Kidney epithelial cell (primary cell): ENCODE measurements at regions not wholly inside any gene's neighbourhood (a gene's known extent, or its start where the extent isn't known, plus 50 kb on each side); places are given as distances from the start of the nearest gene placed in this dataset.

Experiments used
- DNase-seq: peaks from one replicate; pipeline ENCODE4 v3.0.0-alpha.2; 2010; ENCODE audit warnings: low read depth
- H3K27me3 ChIP-seq: 2 replicates; pipeline ENCODE4 v1.6.0; 2011; ENCODE audit warnings: low read length; ENCODE audit not compliant: control insufficient read depth, insufficient read depth
- H3K36me3 ChIP-seq: 2 replicates; pipeline ENCODE4 v1.5.1; 2011; ENCODE audit warnings: low read length; ENCODE audit not compliant: control insufficient read depth, insufficient read depth
- H3K4me3 ChIP-seq: 2 replicates; pipeline ENCODE4 v1.5.1; 2011; ENCODE audit warnings: low read depth, mild to moderate bottlenecking, control low read depth, low read length
- TF ChIP-seq, protein P1 (sequence below): IDR thresholded peaks from 2 replicates; pipeline ENCODE4 v1.5.1; 2011; ENCODE audit warnings: mild to moderate bottlenecking, moderate library complexity, low read length, control low read depth, inconsistent platforms; ENCODE audit not compliant: insufficient read depth, poor library complexity, severe bottlenecking

DNA sequence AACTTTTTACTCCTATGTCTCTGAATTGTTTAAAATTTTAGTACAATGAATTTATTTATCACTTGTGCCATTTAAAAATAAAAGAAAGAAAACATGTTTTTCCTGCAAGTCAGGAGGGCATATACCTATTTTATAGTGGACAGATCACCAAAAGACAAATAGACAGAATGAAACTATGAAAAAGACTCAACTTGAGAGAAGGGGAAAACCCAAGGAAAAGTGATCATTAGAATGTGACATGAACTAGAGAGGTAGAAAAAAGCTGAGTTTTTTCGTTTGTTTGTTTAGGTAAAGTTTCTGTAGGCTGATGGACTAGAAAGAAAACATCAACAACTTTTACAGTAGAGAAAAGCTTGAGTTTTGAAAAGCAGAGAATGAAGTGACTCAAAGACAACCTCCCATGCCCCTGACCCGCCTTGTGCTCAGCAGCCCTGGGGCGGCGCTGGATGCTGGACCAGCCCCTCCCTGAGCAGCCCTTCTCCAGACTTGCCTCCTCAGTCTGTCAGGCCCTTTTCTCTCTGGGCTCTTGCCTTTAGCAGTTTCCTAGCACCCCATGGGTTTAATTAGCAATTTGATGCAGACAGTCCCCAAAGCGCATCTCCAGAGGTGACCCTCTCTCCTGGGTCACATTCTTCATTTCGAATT is 95.1 kb upstream of the ARID2 start:
- TF ChIP-seq, protein P1, sequence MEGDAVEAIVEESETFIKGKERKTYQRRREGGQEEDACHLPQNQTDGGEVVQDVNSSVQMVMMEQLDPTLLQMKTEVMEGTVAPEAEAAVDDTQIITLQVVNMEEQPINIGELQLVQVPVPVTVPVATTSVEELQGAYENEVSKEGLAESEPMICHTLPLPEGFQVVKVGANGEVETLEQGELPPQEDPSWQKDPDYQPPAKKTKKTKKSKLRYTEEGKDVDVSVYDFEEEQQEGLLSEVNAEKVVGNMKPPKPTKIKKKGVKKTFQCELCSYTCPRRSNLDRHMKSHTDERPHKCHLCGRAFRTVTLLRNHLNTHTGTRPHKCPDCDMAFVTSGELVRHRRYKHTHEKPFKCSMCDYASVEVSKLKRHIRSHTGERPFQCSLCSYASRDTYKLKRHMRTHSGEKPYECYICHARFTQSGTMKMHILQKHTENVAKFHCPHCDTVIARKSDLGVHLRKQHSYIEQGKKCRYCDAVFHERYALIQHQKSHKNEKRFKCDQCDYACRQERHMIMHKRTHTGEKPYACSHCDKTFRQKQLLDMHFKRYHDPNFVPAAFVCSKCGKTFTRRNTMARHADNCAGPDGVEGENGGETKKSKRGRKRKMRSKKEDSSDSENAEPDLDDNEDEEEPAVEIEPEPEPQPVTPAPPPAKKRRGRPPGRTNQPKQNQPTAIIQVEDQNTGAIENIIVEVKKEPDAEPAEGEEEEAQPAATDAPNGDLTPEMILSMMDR, result no peak
- H3K36me3 ChIP-seq, result no peaks in the 10 kb centered on the region
- H3K27me3 ChIP-seq, result no peaks in the 10 kb centered on the region
- H3K4me3 ChIP-seq, result no peak overlapping the region
- DNase-seq, result no peak

DNA sequence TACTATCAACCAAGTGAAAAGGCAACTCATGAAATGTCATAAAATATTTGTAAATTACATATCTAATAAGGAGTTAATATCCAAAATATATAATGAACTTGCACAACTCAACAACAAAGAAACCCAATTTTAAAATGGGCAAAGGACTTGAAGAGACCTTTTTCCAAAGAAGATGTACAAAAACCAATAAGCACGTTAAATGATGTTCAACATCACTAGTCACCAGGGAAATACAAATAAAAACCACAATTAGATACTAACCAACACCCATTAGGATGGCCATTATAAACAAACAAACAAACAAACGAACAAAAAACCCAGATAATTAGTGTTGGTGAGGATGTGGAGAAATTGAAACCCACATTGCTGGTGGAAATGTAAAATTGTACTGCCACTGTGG is 92.3 kb upstream of the ARID2 start:
- TF ChIP-seq, protein P1, result no peak
- DNase-seq, result no peak

DNA sequence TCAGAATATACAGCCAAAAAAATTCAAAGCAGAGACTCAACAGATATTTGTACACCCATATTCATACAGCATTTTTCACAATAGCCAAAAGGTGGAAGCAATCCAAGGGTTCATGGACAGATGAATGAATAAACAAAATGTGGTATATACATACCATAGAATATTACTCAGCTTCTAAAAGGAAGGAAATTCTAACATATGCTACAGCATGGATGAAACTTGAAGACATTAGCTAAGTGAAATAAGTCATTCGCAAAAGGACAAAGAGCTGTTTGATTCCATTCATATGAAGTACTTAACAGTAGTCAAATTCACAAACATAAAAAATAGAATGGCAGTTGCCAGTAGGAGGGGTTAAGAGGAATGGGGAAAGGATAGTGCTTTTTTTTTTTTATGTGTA is 91.8 kb upstream of the ARID2 start:
- DNase-seq, result no peak

More for the DNA sequence above, 92.3 kb upstream of the ARID2 start:
- Histone ChIP-seq H3K4me3 (no peak overlapping the region), H3K27me3 (no peaks in the 10 kb centered on the region), H3K36me3 (no peaks in the 10 kb centered on the region)

DNA sequence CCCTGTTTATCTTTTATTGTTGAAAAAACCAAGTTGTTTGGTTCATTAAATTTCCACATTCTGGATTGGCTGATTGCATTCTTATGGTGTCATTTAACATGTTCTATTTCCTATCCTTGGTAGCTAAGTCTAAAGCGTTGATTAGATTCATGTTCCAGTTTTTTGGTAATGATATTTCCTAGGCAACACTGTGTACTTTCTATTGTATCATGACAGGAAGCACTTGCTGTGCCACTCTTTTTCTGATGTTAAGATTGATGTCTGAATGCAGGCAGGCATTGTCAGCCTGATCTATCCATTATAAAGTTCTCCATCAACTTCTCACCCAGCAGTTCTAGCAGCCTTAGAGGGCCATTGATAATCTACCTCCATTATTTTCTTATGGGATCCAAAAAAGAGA is 91.1 kb upstream of the ARID2 start:
- H3K27me3 ChIP-seq, result no peaks in the 10 kb centered on the region

More for the DNA sequence above, 91.8 kb upstream of the ARID2 start:
- Histone ChIP-seq H3K36me3 (no peaks in the 10 kb centered on the region), H3K27me3 (no peaks in the 10 kb centered on the region), H3K4me3 (no peak overlapping the region)
- TF ChIP-seq, protein P1, result no peak

DNA sequence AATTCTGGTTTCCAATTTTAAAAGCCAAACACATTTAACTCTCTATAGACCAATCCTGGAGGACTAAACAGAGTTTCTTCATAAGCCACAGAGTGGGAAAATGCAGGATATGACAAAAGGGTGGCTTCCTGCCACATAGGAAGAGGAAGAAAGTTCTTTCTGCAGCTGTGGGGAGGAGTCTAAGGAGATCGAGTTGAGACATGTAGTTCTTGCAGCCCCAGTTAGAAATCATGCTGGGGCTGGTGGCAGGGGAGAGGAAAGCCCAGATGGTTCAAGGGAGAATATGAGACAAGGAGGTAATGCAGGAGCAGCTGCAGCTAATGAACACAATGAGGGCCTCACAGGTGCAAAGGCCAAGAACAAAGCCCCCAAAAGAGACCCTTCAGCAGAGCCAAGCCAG is 85.0 kb upstream of the ARID2 start:
- DNase-seq, result no peak

More for the DNA sequence above, 91.1 kb upstream of the ARID2 start:
- TF ChIP-seq, protein P1, result no peak
- Histone ChIP-seq H3K4me3 (no peak overlapping the region), H3K36me3 (no peaks in the 10 kb centered on the region)
- DNase-seq, result no peak

More for the DNA sequence above, 85.0 kb upstream of the ARID2 start:
- H3K27me3 ChIP-seq, result no peaks in the 10 kb centered on the region
- H3K4me3 ChIP-seq, result no peak overlapping the region
- no peaks in the 10 kb centered on the region for H3K36me3 ChIP-seq
- TF ChIP-seq, protein P1, result no peak
